PC-9 (cell line): ENCODE measurements at regions not wholly inside any gene's neighbourhood (a gene's known extent, or its start where the extent isn't known, plus 50 kb on each side); places are given as distances from the start of the nearest gene placed in this dataset.

ENCODE experiments used
- BruUV-seq: library from RNA; stranded (reverse); fragments of 400-500 nt; replicated peaks from 2 replicates; lab custom pipeline; 2021; lab: Mats Ljungman, UMichigan
- CTCF ChIA-PET: fragments of 300-600 bp; sonication (Branson Sonifier 250); formaldehyde crosslinking; loops from one replicate; lab custom pipeline; 2022; ENCODE audit warnings: antibody characterized with exemption; lab: Charles Lee
- POLR2A ChIA-PET: fragments of 300-600 bp; sonication (Branson Sonifier 250); formaldehyde crosslinking; loops from one replicate; lab custom pipeline; 2022; ENCODE audit warnings: antibody characterized with exemption; ENCODE audit not compliant: unreplicated experiment; lab: Charles Lee
- DNase-seq, 2 experiments: peaks; one replicate each; pipeline versions ENCODE4 v3.0.0 to v3.0.0-alpha.2; 2015 to 2022; ENCODE audit warnings: mixed read lengths in 1 of 2
- H2AFZ ChIP-seq: fragments of 200-600 bp; sonication (generic); 2 replicates; pipeline ENCODE4 v1.8.1; 2017; ENCODE audit warnings: antibody characterized with exemption
- H3F3A ChIP-seq: fragments of 200-600 bp; sonication (generic); 2 replicates; pipeline ENCODE4 v1.8.1; 2017; ENCODE audit warnings: antibody characterized with exemption, mild to moderate bottlenecking, low read depth; ENCODE audit not compliant: insufficient read depth
- H3K27ac ChIP-seq: fragments of 200-600 bp; sonication (generic); 2 replicates; pipeline ENCODE4 v1.6.1; 2016; ENCODE audit warnings: mixed run types
- H3K27me3 ChIP-seq: fragments of 200-600 bp; sonication (generic); 2 replicates; pipeline ENCODE4 v1.6.1; 2016; ENCODE audit warnings: low read depth, mixed run types; ENCODE audit not compliant: insufficient read depth
- H3K36me3 ChIP-seq: fragments of 200-600 bp; sonication (generic); 2 replicates; pipeline ENCODE4 v1.6.1; 2016; ENCODE audit warnings: low read depth, mixed run types
- H3K4me1 ChIP-seq: fragments of 200-600 bp; sonication (generic); replicated peaks from 2 replicates; pipeline ENCODE4 v1.6.1; 2016; ENCODE audit warnings: mixed run types; ENCODE audit not compliant: insufficient read depth
- H3K4me2 ChIP-seq: fragments of 200-600 bp; sonication (generic); 2 replicates; pipeline ENCODE4 v1.6.1; 2017; ENCODE audit warnings: mixed run types
- H3K4me3 ChIP-seq: fragments of 200-600 bp; sonication (generic); 2 replicates; pipeline ENCODE4 v1.6.1; 2016; ENCODE audit warnings: mixed run types
- H3K79me2 ChIP-seq: fragments of 200-600 bp; sonication (generic); 2 replicates; pipeline ENCODE4 v1.6.1; 2017; ENCODE audit warnings: low read depth, mixed run types
- H3K9me2 ChIP-seq: fragments of 200-600 bp; sonication (generic); 2 replicates; pipeline ENCODE4 v1.8.1; 2017; ENCODE audit warnings: mild to moderate bottlenecking; ENCODE audit not compliant: insufficient read depth
- H3K9me3 ChIP-seq: fragments of 200-600 bp; sonication (generic); 2 replicates; pipeline ENCODE4 v1.8.1; 2016; ENCODE audit warnings: low read depth; ENCODE audit not compliant: insufficient read depth
- H4K20me1 ChIP-seq: fragments of 200-600 bp; sonication (generic); 2 replicates; pipeline ENCODE4 v1.8.1; 2017; ENCODE audit not compliant: insufficient read depth
- EZH2 ChIP-seq: fragments of 200-600 bp; sonication (generic); IDR thresholded peaks from 2 replicates; pipeline ENCODE4 v1.8.0; 2017; ENCODE audit warnings: antibody characterized with exemption, low read depth
- intact Hi-C: fragments of 100-400 bp; cut with micrococcal nuclease; formaldehyde crosslinking; loops from one replicate; pipeline ENCODE4 v1.10.0; 2022; ENCODE audit not compliant: unreplicated experiment
- TF ChIP-seq, protein P1 (sequence below): fragments of 200-600 bp; sonication (generic); conservative IDR thresholded peaks from 2 replicates; pipeline ENCODE4 v1.6.1; 2017; ENCODE audit warnings: mixed run types, antibody characterized with exemption, mild to moderate bottlenecking, moderate library complexity

DNA sequence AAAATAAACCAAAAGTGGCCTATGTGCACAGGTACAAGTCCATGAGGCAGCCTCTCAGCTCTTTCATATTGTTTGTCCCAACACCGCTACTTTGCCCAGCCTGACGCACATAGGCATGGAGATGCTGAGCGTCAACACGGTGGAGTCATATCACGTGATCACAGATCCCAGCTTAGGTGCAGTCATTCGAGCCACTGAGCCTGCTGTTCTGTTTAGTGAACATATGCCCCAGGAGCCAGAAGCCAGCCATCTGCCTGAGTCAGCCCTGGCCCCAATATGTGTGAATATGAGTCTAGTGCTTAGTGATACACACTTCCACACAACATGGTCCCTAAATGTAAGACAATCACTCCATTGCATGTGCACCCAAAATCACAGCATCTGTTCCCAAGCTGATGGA, 88.2 kb upstream of the LCLAT1 start:
- no peak for TF ChIP-seq EZH2
- TF ChIP-seq, protein P1, sequence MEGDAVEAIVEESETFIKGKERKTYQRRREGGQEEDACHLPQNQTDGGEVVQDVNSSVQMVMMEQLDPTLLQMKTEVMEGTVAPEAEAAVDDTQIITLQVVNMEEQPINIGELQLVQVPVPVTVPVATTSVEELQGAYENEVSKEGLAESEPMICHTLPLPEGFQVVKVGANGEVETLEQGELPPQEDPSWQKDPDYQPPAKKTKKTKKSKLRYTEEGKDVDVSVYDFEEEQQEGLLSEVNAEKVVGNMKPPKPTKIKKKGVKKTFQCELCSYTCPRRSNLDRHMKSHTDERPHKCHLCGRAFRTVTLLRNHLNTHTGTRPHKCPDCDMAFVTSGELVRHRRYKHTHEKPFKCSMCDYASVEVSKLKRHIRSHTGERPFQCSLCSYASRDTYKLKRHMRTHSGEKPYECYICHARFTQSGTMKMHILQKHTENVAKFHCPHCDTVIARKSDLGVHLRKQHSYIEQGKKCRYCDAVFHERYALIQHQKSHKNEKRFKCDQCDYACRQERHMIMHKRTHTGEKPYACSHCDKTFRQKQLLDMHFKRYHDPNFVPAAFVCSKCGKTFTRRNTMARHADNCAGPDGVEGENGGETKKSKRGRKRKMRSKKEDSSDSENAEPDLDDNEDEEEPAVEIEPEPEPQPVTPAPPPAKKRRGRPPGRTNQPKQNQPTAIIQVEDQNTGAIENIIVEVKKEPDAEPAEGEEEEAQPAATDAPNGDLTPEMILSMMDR: no peak
- H3K4me1 ChIP-seq: peaks cover 30% of the 10 kb centered on the region
- ChIA-PET CTCF (no interaction called here), POLR2A (interaction anchor here (0.8 kb wide), 1 partner anchor 125 kb away, joined by 7 read pairs; no protein-coding TSS in a partner anchor)
- H3F3A ChIP-seq: peaks cover 31% of the 10 kb centered on the region
- intact Hi-C loops: no loop called here
- H4K20me1 ChIP-seq: no peaks in the 10 kb centered on the region
- no peak for DNase-seq
- H3K9me3 ChIP-seq: no peaks in the 10 kb centered on the region
- no peaks in the 10 kb centered on the region for H3K79me2 ChIP-seq
- no peaks in the 10 kb centered on the region for H3K27me3 ChIP-seq
- BruUV-seq: no TSS peak
- no peak overlapping the region for H2AFZ ChIP-seq
- no peaks in the 10 kb centered on the region for H3K36me3 ChIP-seq
- no peaks in the 10 kb centered on the region for H3K9me2 ChIP-seq
- H3K27ac ChIP-seq: no peak overlapping the region
- H3K4me2 ChIP-seq: no peak overlapping the region
- no peak overlapping the region for H3K4me3 ChIP-seq

DNA sequence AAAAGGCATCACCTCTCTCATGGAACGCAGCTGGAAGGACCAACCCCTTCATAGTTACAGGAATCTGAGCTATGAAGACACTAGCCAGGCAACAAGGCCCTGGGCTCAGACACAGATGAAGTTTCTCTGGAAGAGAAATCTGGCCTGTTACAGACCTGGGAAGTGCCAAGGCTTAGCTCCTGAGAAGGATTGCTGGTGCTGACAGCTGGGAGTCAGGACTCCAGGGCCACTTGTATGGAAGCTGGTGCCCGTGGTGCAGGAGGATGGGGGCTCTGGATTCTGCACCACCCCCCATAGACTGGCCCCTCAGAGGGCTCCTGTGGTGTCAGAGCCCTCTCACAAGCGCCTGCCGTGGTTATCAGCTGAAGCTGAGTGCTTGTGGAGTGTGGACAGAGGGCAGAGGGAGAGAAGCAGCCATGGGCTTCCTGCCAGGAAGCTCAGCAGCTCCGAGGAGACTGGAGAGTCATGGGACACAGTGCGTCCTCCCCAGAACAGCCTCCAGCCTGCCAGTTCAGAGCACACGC, 87.3 kb upstream of the LCLAT1 start:
- DNase-seq: no peak
- peaks cover 35% of the 10 kb centered on the region for H3K4me1 ChIP-seq
- intact Hi-C loops: no loop called here
- H3K27me3 ChIP-seq: no peaks in the 10 kb centered on the region
- H3K4me3 ChIP-seq: no peak overlapping the region
- H3K9me3 ChIP-seq: no peaks in the 10 kb centered on the region
- no peaks in the 10 kb centered on the region for H3K36me3 ChIP-seq
- BruUV-seq: no TSS peak
- H3K9me2 ChIP-seq: no peaks in the 10 kb centered on the region
- H3K27ac ChIP-seq: no peak overlapping the region
- no peaks in the 10 kb centered on the region for H3K79me2 ChIP-seq
- ChIA-PET CTCF (no interaction called here), POLR2A (no interaction called here)
- no peak overlapping the region for H2AFZ ChIP-seq
- TF ChIP-seq, protein P1: no peak
- TF ChIP-seq EZH2: no peak
- H3K4me2 ChIP-seq: no peak overlapping the region
- no peaks in the 10 kb centered on the region for H4K20me1 ChIP-seq
- peaks cover 35% of the 10 kb centered on the region for H3F3A ChIP-seq

DNA sequence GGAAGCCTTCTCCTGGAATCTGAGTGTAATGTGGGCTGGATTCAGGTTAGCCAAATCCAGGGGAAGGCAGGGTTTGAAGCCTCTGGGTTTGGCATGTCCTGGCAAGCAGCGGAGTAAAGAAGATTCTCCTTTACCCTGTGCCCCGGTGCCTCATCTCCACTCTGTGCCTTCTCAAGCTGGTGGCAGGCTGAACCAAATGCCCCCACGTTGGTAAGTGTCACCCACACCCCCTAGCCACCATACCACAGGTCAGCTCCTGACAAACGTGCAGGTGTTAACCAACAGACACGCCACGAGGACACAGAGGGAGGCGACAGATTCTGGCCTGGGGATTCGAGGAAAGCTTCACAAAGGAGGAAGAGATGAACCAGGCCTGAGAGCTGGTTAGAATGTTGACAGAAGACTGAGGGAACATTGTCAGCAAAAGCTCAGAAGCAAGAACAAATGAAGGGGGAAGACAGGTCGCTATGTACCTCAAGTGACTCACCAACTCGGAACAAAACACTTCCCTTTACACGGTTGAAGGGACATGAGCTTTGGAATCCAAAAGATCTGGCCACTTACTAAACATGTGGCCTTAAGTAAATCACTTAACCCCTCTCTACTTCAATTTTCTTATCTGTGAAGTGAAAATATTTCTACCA, 85.2 kb upstream of the LCLAT1 start:
- intact Hi-C loops: loop anchor here (1.0 to 2.0 kb wide), 4 partner anchors 88 to 345 kb away; no protein-coding TSS in a partner anchor
- H4K20me1 ChIP-seq: no peaks in the 10 kb centered on the region
- no peaks in the 10 kb centered on the region for H3K36me3 ChIP-seq
- H3K4me1 ChIP-seq: peaks cover 35% of the 10 kb centered on the region
- no peaks in the 10 kb centered on the region for H3K27me3 ChIP-seq
- H2AFZ ChIP-seq: no peak overlapping the region
- no peaks in the 10 kb centered on the region for H3K9me2 ChIP-seq
- TF ChIP-seq, protein P1: no peak
- TF ChIP-seq EZH2: no peak
- no TSS peak for BruUV-seq
- H3K4me2 ChIP-seq: peak overlapping the region; percentile 73
- H3F3A ChIP-seq: peaks cover 35% of the 10 kb centered on the region
- no peaks in the 10 kb centered on the region for H3K9me3 ChIP-seq
- ChIA-PET CTCF (interaction anchor here (0.6 to 1.2 kb wide), 2 partner anchors 70 to 87 kb away, joined by 4 to 7 read pairs; no protein-coding TSS in a partner anchor), POLR2A (interaction anchor here (0.6 to 0.8 kb wide), 2 partner anchors 89 to 128 kb away, joined by 3 to 4 read pairs; no protein-coding TSS in a partner anchor)
- no peak overlapping the region for H3K4me3 ChIP-seq
- peak; percentile 40 to 98 for DNase-seq
- H3K79me2 ChIP-seq: no peaks in the 10 kb centered on the region
- peak overlapping the region; percentile 73 for H3K27ac ChIP-seq
